ENCODE measurements at regions not wholly inside any gene's neighbourhood (a gene's known extent, or its start where the extent isn't known, plus 50 kb on each side); places are given as distances from the start of the nearest gene placed in this dataset.

DNA sequence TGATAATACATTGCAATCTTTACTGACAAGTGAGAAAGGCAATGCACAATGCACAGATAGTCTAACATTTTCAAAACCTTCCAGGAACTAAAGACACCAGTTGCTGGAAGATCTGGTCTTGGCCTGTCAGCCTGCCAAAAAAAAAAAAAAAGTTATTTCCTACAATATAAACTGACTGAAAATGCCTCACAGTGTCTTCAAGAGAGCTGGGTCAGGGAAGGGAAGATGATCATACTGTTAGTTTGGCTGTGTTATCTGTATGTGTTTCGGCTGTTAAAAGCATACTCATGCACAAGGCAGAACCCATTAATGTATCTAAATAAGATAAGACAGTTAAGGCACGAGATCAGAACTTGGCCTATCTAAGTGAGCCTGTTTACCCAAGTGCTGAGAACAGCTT, 673.4 kb downstream of the MECOM start:
- Histone ChIP-seq H3F3A (ENCODE audit: insufficient read depth, low read length) (no peaks in the 10 kb centered on the region), H2AFZ (ENCODE audit: low read length) (no peak overlapping the region), H3K27me3 (ENCODE audit: insufficient read depth, low read length) (no peaks in the 10 kb centered on the region), H4K20me1 (ENCODE audit: insufficient read depth, low read length) (no peaks in the 10 kb centered on the region), H3K9me3 (ENCODE audit: low read length) (no peaks in the 10 kb centered on the region), H3K36me3 (ENCODE audit: insufficient read depth, low read length) (no peaks in the 10 kb centered on the region), H3K79me2 (ENCODE audit: insufficient read depth, low read length) (no peaks in the 10 kb centered on the region), H3K4me2 (ENCODE audit: low read length) (no peak overlapping the region), H3K4me1 (ENCODE audit: insufficient read depth, low read length, severe bottlenecking) (no peaks in the 10 kb centered on the region), H3K27ac (ENCODE audit: low read depth, low read length, poor library complexity, severe bottlenecking) (no peak overlapping the region), H3K9me2 (ENCODE audit: low read depth, low read length) (no peaks in the 10 kb centered on the region), H3K4me3 (ENCODE audit: low read depth, low read length, poor library complexity, severe bottlenecking) (no peak overlapping the region), H3K9ac (ENCODE audit: low read length) (no peak overlapping the region)
- no peak for TF ChIP-seq CTCF (IDR thresholded peaks at IDR 0.05; ENCODE audit: low read length)
- no peak for TF ChIP-seq EZH2 (IDR thresholded peaks at IDR 0.05; ENCODE audit: borderline replicate concordance, low read length)

GRCh38 chr3:168989396-168989795, 674.1 kb downstream of the MECOM start:
- Histone ChIP-seq H3K4me3 (ENCODE audit: low read depth, low read length, poor library complexity, severe bottlenecking) (no peak overlapping the region), H2AFZ (ENCODE audit: low read length) (no peak overlapping the region), H3F3A (ENCODE audit: insufficient read depth, low read length) (no peaks in the 10 kb centered on the region), H3K9me3 (ENCODE audit: low read length) (no peaks in the 10 kb centered on the region), H3K36me3 (ENCODE audit: insufficient read depth, low read length) (no peaks in the 10 kb centered on the region), H3K27ac (ENCODE audit: low read depth, low read length, poor library complexity, severe bottlenecking) (no peak overlapping the region), H3K27me3 (ENCODE audit: insufficient read depth, low read length) (no peaks in the 10 kb centered on the region), H3K79me2 (ENCODE audit: insufficient read depth, low read length) (no peaks in the 10 kb centered on the region), H3K9me2 (ENCODE audit: low read depth, low read length) (no peaks in the 10 kb centered on the region), H3K9ac (ENCODE audit: low read length) (no peak overlapping the region), H4K20me1 (ENCODE audit: insufficient read depth, low read length) (no peaks in the 10 kb centered on the region), H3K4me1 (ENCODE audit: insufficient read depth, low read length, severe bottlenecking) (no peaks in the 10 kb centered on the region), H3K4me2 (ENCODE audit: low read length) (no peak overlapping the region)
- TF ChIP-seq EZH2 (IDR thresholded peaks at IDR 0.05; ENCODE audit: borderline replicate concordance, low read length) (no peak), CTCF (IDR thresholded peaks at IDR 0.05; ENCODE audit: low read length) (no peak)

DNA sequence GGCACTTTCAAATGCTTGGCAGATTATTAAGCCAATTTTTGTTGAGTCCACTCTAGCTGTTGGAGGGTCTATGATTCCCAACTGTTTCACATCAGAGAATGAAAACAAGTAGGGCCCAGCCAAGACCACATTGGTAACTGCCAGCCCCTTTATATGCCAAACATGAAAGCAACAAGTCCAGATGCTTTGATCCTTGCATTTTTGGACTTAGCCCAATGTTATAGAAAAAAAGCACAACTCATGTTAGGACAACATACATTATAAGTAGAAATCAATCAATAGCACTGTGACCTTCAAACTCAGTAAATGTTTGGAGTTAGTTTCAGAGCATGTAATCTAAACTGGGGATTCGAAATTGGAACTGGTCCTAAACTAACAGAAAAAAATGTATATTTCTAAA, 674.7 kb downstream of the MECOM start:
- Histone ChIP-seq H3K4me3 (ENCODE audit: low read depth, low read length, poor library complexity, severe bottlenecking) (no peak overlapping the region), H3K27ac (ENCODE audit: low read depth, low read length, poor library complexity, severe bottlenecking) (no peak overlapping the region), H3K9ac (ENCODE audit: low read length) (no peak overlapping the region), H2AFZ (ENCODE audit: low read length) (no peak overlapping the region), H3K36me3 (ENCODE audit: insufficient read depth, low read length) (no peaks in the 10 kb centered on the region), H3K79me2 (ENCODE audit: insufficient read depth, low read length) (no peaks in the 10 kb centered on the region), H3K27me3 (ENCODE audit: insufficient read depth, low read length) (no peaks in the 10 kb centered on the region), H3K9me2 (ENCODE audit: low read depth, low read length) (no peaks in the 10 kb centered on the region), H4K20me1 (ENCODE audit: insufficient read depth, low read length) (no peaks in the 10 kb centered on the region), H3K4me2 (ENCODE audit: low read length) (no peak overlapping the region), H3K9me3 (ENCODE audit: low read length) (no peaks in the 10 kb centered on the region), H3K4me1 (ENCODE audit: insufficient read depth, low read length, severe bottlenecking) (no peaks in the 10 kb centered on the region), H3F3A (ENCODE audit: insufficient read depth, low read length) (no peaks in the 10 kb centered on the region)
- TF ChIP-seq CTCF (IDR thresholded peaks at IDR 0.05; ENCODE audit: low read length) (no peak), EZH2 (IDR thresholded peaks at IDR 0.05; ENCODE audit: borderline replicate concordance, low read length) (no peak)
